ENCODE measurements at regions not wholly inside any gene's neighbourhood (a gene's known extent, or its start where the extent isn't known, plus 50 kb on each side); places are given as distances from the start of the nearest gene placed in this dataset.

DNA sequence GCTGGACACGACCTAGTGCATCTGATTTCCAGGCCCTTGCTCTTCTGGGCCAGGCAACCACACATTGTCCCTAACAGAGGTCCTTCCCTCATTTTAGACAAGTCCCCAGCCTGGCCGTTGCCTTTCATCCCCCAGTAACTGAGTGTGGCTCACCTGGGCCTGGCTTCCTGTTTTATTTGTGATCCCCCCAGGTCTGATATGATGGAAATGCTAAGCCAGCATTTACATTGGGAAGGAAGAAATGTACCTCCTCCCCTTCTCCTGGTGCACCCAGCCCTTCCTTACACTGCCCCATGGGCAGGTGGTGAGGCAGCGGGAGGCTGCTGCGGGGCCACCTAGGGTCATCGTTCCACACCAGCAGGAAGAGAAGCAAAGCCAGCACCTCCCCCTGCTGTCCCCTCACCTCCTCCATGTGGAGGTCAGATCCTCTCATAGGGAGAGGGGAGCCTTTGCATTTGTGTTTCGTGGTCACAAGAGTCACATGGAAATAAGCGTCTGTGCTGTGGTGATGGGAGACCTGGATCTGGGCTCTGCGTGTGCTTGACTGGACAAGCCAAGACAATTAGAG is 108.8 kb downstream of the GLRX3 start:
- TF ChIP-seq POLR2A (IDR thresholded peaks at IDR 0.05) (no peak), EP300 (IDR thresholded peaks at IDR 0.05) (no peak)
- TF ChIP-seq, protein P1, sequence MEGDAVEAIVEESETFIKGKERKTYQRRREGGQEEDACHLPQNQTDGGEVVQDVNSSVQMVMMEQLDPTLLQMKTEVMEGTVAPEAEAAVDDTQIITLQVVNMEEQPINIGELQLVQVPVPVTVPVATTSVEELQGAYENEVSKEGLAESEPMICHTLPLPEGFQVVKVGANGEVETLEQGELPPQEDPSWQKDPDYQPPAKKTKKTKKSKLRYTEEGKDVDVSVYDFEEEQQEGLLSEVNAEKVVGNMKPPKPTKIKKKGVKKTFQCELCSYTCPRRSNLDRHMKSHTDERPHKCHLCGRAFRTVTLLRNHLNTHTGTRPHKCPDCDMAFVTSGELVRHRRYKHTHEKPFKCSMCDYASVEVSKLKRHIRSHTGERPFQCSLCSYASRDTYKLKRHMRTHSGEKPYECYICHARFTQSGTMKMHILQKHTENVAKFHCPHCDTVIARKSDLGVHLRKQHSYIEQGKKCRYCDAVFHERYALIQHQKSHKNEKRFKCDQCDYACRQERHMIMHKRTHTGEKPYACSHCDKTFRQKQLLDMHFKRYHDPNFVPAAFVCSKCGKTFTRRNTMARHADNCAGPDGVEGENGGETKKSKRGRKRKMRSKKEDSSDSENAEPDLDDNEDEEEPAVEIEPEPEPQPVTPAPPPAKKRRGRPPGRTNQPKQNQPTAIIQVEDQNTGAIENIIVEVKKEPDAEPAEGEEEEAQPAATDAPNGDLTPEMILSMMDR (IDR thresholded peaks at IDR 0.05): no peak
- Histone ChIP-seq H3K9me3 (no peaks in the 10 kb centered on the region), H3K4me1 (ENCODE audit: insufficient read depth) (no peaks in the 10 kb centered on the region), H3K4me3 (no peak overlapping the region), H3K27ac (no peak overlapping the region), H3K36me3 (no peaks in the 10 kb centered on the region), H3K27me3 (no peaks in the 10 kb centered on the region)
- 76 to 84% (median 79%) methylated on average over 8 of the region's 8 CpGs for WGBS, 3 donors
- intact Hi-C loops (cut with DNase I): no loop called here
- no peak for DNase-seq

DNA sequence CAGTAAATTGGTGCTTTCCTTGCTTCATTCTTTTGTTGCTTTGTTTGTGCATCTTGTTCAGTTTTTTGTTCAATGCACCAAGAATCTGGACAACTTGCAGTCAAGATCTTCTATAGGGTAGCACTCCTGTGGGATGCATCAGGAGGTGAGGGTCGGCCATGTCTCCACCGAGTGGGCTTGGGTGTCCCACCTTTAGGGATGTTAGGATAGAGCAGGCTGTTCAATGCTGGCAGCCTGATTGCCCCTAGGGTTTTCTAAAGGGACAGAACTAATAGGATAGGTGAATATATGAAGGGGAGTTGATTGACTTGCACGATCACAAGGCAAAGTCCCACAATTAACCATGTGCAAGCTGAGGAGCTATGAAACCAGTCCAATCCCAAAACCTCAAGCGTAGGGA is 109.9 kb downstream of the GLRX3 start:
- TF ChIP-seq, protein P1 (IDR thresholded peaks at IDR 0.05): no peak
- TF ChIP-seq EP300 (IDR thresholded peaks at IDR 0.05): no peak
- TF ChIP-seq POLR2A (IDR thresholded peaks at IDR 0.05): no peak
- Histone ChIP-seq H3K4me1 (ENCODE audit: insufficient read depth) (no peaks in the 10 kb centered on the region), H3K9me3 (no peaks in the 10 kb centered on the region), H3K36me3 (no peaks in the 10 kb centered on the region), H3K4me3 (no peak overlapping the region), H3K27ac (no peak overlapping the region), H3K27me3 (no peaks in the 10 kb centered on the region)
- whole genome bisulfite sequencing, 3 donors: 74 to 93% (median 87%) methylated on average over 4 of the region's 4 CpGs
- no peak for DNase-seq
- intact Hi-C loops (cut with DNase I): no loop called here

DNA sequence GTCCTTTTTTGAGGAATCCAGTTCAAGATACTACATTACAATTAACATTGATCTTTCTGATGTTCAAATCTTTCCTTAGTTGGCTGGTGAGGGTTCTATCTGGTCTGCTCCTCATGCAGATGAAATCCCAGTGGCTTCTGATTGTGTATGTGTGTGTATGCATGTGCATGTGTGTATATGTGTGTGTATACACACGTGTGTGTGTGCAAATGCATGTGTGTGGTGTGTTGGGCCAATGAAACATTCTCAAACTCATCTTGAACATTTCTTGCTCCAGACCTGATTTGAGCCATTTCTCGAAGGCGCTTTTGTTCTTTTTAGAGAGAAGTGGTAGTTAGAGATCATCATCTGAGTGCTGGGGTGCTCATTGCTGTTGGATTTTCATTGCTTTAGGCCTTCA is 113.9 kb downstream of the GLRX3 start:
- WGBS, 3 donors: 52 to 75% (median 62%) methylated on average over 3 of the region's 3 CpGs
- H3K4me1 ChIP-seq (ENCODE audit: insufficient read depth): no peaks in the 10 kb centered on the region
- H3K4me3 ChIP-seq: no peak overlapping the region
- no peak for DNase-seq
- H3K27ac ChIP-seq: no peak overlapping the region
- no peaks in the 10 kb centered on the region for H3K9me3 ChIP-seq
- intact Hi-C loops (cut with DNase I): no loop called here
- H3K27me3 ChIP-seq: no peaks in the 10 kb centered on the region
- H3K36me3 ChIP-seq: no peaks in the 10 kb centered on the region
- TF ChIP-seq EP300 (IDR thresholded peaks at IDR 0.05) (no peak), POLR2A (IDR thresholded peaks at IDR 0.05) (no peak)
- TF ChIP-seq, protein P1 (IDR thresholded peaks at IDR 0.05): no peak

DNA sequence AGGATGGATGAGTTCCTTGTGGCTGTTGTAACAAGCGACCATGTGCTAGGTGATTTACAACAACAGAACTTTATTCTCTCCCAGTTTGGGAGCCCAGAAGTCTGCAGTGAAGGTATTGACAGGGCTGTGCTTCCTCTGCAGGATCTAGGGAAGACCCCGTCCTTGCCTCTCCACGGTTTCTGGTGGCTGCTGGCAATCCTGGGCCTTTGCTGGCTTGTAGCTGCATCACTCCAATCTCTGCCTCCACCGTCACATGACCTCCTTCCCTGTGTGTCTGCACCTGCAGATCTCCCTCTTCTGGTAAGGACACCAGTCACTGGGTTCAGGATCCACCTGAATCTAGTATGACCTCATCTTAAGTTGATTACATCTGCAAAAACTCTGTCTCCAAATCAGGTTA is 115.6 kb downstream of the GLRX3 start:
- no peaks in the 10 kb centered on the region for H3K27me3 ChIP-seq
- H3K27ac ChIP-seq: no peak overlapping the region
- intact Hi-C loops (cut with DNase I): no loop called here
- TF ChIP-seq EP300 (IDR thresholded peaks at IDR 0.05) (no peak), POLR2A (IDR thresholded peaks at IDR 0.05) (no peak)
- TF ChIP-seq, protein P1 (IDR thresholded peaks at IDR 0.05): no peak
- no peaks in the 10 kb centered on the region for H3K36me3 ChIP-seq
- H3K4me1 ChIP-seq (ENCODE audit: insufficient read depth): no peaks in the 10 kb centered on the region
- DNase-seq: no peak
- H3K9me3 ChIP-seq: no peaks in the 10 kb centered on the region
- 66 to 86% (median 80%) methylated on average over 4 of the region's 4 CpGs for WGBS, 3 donors
- H3K4me3 ChIP-seq: no peak overlapping the region

All from ovary (tissue), 7 donors.